Thoracic aorta (tissue), 2 donors: ENCODE measurements at regions not wholly inside any gene's neighbourhood (a gene's known extent, or its start where the extent isn't known, plus 50 kb on each side); places are given as distances from the start of the nearest gene placed in this dataset.
"Not testable (repeated sequence)": the region's sequence is repeated elsewhere in the genome, so short reads cannot be mapped to it uniquely, and the experiment has no call there.

Source experiments
- ATAC-seq: fragments of 150-250 bp; one replicate; pipeline ENCODE4 v1.8.0; 2017; ENCODE audit warnings: low read depth; ENCODE audit not compliant: insufficient number of reproducible peaks, low FRiP score
- DNase-seq: peaks from one replicate; pipeline ENCODE4 v3.0.0-alpha.2; 2020; ENCODE audit warnings: low spot score
- H3K27ac ChIP-seq, 2 donors: fragments of 200-600 bp; sonication (generic); 1 replicate in 1 of 2; 2 replicates in 1 of 2; pipeline ENCODE4 v1.5.1; 2016; ENCODE audit warnings: mild to moderate bottlenecking in 2 of 2, moderate library complexity in 2 of 2
- H3K27me3 ChIP-seq: fragments of 200-600 bp; sonication (generic); replicated peaks from 2 replicates; pipeline ENCODE4 v1.6.0; 2016; ENCODE audit warnings: mild to moderate bottlenecking; ENCODE audit not compliant: insufficient read depth
- H3K36me3 ChIP-seq: fragments of 200-600 bp; sonication (generic); one replicate; pipeline ENCODE4 v1.5.1; 2016
- H3K4me1 ChIP-seq, 2 donors: fragments of 200-600 bp; sonication (generic); 1 replicate in 1 of 2; 2 replicates in 1 of 2; pipeline versions ENCODE4 v1.5.1 to v1.6.0; 2016; ENCODE audit warnings: low read depth in 2 of 2, mild to moderate bottlenecking in 1 of 2; ENCODE audit not compliant: control insufficient read depth in 1 of 2
- H3K4me3 ChIP-seq: fragments of 200-600 bp; sonication (generic); 2 replicates; pipeline ENCODE4 v1.5.1; 2016; ENCODE audit warnings: mild to moderate bottlenecking
- H3K9me3 ChIP-seq: fragments of 200-600 bp; sonication (generic); 2 replicates; pipeline ENCODE4 v1.5.1; 2016
- CTCF ChIP-seq: fragments of 200-600 bp; sonication (generic); IDR thresholded peaks from one replicate; pipeline ENCODE4 v1.5.1; 2019; ENCODE audit warnings: antibody characterized with exemption

DNA sequence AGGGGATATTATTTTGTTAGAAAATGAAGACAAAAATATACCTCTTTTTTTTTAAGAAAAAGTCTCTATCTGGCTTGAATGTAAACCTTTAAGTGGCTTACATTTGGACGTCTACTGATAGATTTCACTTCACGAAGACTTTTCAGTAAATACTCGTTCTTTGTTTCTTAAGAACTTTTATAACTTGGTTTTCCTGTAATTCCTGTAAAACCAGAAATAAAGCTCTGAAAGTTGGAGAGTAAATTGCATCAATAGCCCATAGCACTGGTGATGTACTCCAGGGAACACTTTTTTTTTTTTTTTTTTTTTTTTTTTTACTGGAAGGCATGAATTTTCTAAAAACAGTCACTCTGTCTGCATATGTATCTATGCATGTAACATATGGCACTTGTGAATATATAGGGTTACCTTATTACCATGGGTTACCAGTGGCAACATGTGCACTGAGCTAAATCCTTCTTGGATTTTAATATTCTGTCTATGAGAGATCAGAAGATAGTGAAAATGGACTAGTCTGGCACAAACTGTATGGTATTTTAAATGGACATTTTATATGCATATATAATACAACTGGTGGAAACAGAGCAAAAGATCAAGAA is 309.2 kb upstream of the TCF4 start:
- no peaks in the 10 kb centered on the region for H3K36me3 ChIP-seq
- no peaks in the 10 kb centered on the region for H3K9me3 ChIP-seq
- H3K27ac ChIP-seq, result no peak overlapping the region
- DNase-seq (no peak), ATAC-seq (no peak)
- no peak overlapping the region for H3K4me3 ChIP-seq
- no peak for TF ChIP-seq CTCF
- no peaks in the 10 kb centered on the region for H3K27me3 ChIP-seq
- no peaks in the 10 kb centered on the region for H3K4me1 ChIP-seq

DNA sequence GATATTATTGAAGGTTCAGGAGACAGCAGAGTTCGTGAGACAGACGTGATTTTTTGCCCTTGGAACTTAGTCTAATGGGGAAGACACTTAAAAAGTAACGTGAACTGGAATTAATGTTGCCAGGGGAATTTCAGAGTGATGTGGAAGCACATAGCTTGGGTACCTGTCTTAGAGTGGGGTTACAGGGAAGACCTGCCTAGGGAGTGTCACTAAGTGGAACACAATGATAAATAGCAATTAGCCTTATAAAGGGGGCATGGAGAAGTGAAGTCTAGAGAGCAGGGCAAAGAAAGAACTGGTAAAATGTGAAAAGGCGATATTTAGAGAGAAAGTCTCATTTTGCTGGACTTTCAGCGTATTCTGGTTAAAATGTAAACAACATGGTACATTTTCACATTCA is 306.0 kb upstream of the TCF4 start:
- Histone ChIP-seq H3K4me1 (no peaks in the 10 kb centered on the region), H3K27me3 (no peaks in the 10 kb centered on the region), H3K9me3 (no peaks in the 10 kb centered on the region), H3K4me3 (no peak overlapping the region), H3K27ac (no peak overlapping the region), H3K36me3 (no peaks in the 10 kb centered on the region)
- no peak for TF ChIP-seq CTCF
- ATAC-seq (no peak), DNase-seq (no peak)

GRCh38 chr18:55892862-55893813 is 305.1 kb upstream of the TCF4 start:
- not testable (repeated sequence) for ATAC-seq, H3K4me3 ChIP-seq

DNA sequence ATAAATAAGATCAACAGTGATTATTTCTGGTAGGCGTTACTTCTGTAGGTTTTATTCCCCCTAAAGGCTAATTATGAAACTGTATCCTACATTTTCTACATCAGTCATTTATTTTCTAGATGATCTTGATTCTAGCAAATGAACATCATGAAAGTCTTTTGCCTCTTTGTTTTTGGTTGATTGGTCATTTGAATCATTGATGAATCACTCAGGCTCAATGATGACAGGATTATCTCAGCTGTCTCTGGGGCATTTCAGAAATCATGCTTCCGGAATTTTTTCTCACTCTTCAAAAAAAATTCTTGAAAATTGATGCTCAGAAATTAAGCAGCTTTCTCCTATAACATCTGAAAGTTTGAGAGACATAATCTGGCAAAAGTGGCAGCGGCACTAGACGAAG is 298.9 kb upstream of the TCF4 start:
- no peak for TF ChIP-seq CTCF
- Histone ChIP-seq H3K36me3 (no peaks in the 10 kb centered on the region), H3K4me1 (no peaks in the 10 kb centered on the region), H3K4me3 (no peak overlapping the region), H3K9me3 (no peaks in the 10 kb centered on the region), H3K27ac (no peak overlapping the region), H3K27me3 (no peaks in the 10 kb centered on the region)
- ATAC-seq, result no peak
- no peak for DNase-seq

More at GRCh38 chr18:55892862-55893813, 305.1 kb upstream of the TCF4 start:
- not testable (repeated sequence) for H3K9me3 ChIP-seq, H3K4me1 ChIP-seq, H3K36me3 ChIP-seq, DNase-seq, H3K27ac ChIP-seq, H3K27me3 ChIP-seq

- H3K9me3 ChIP-seq, result no peaks in the 10 kb centered on the region
- H3K4me3 ChIP-seq, result no peak overlapping the region
- no peaks in the 10 kb centered on the region for H3K4me1 ChIP-seq
- ATAC-seq (no peak), DNase-seq (no peak)
- TF ChIP-seq CTCF, result no peak
- H3K36me3 ChIP-seq, result no peaks in the 10 kb centered on the region
- no peaks in the 10 kb centered on the region for H3K27me3 ChIP-seq
- H3K27ac ChIP-seq, result no peak overlapping the region
Observed at GRCh38 chr18:55884498-55884897, 296.5 kb upstream of the TCF4 start.
